ENCODE measurements at regions not wholly inside any gene's neighbourhood (a gene's known extent, or its start where the extent isn't known, plus 50 kb on each side); places are given as distances from the start of the nearest gene placed in this dataset.
"Not testable (repeated sequence)": the region's sequence is repeated elsewhere in the genome, so short reads cannot be mapped to it uniquely, and the experiment has no call there.

GRCh38 chr7:20534543-20534942 is 80.9 kb upstream of the ABCB5 start:
- DNase-seq (ENCODE audit: low read depth) = no peak
- TF ChIP-seq CTCF (IDR thresholded peaks at IDR 0.05; ENCODE audit: insufficient read depth, low read depth, low read length, missing control alignments) = no peak
- H3K4me3 ChIP-seq (ENCODE audit: low read length) = no peak overlapping the region

- no peak overlapping the region for H3K4me3 ChIP-seq (ENCODE audit: low read length)
- no peak for TF ChIP-seq CTCF (IDR thresholded peaks at IDR 0.05; ENCODE audit: insufficient read depth, low read depth, low read length, missing control alignments)
- no peak for DNase-seq (ENCODE audit: low read depth)
Measured at GRCh38 chr7:20535541-20535940, 79.9 kb upstream of the ABCB5 start.

- peak; percentile 28 for TF ChIP-seq CTCF (IDR thresholded peaks at IDR 0.05; ENCODE audit: insufficient read depth, low read depth, low read length, missing control alignments)
- no peak overlapping the region for H3K4me3 ChIP-seq (ENCODE audit: low read length)
- peak; percentile 26 for DNase-seq (ENCODE audit: low read depth)
Measured at GRCh38 chr7:20539201-20539600, 76.3 kb upstream of the ABCB5 start.

- no peak overlapping the region for H3K4me3 ChIP-seq (ENCODE audit: low read length)
- DNase-seq (ENCODE audit: low read depth) = peak; percentile 93
- no peak for TF ChIP-seq CTCF (IDR thresholded peaks at IDR 0.05; ENCODE audit: insufficient read depth, low read depth, low read length, missing control alignments)
Measured at GRCh38 chr7:20541608-20542349, 73.7 kb upstream of the ABCB5 start.

- no peak for TF ChIP-seq CTCF (IDR thresholded peaks at IDR 0.05; ENCODE audit: insufficient read depth, low read depth, low read length, missing control alignments)
- DNase-seq (ENCODE audit: low read depth) = peak; percentile 86
Measured at GRCh38 chr7:20542594-20542993, 72.9 kb upstream of the ABCB5 start.

GRCh38 chr7:20543500-20543899 is 72.0 kb upstream of the ABCB5 start:
- TF ChIP-seq CTCF (IDR thresholded peaks at IDR 0.05; ENCODE audit: insufficient read depth, low read depth, low read length, missing control alignments) = no peak
- no peak for DNase-seq (ENCODE audit: low read depth)

More at GRCh38 chr7:20542594-20542993, 72.9 kb upstream of the ABCB5 start:
- H3K4me3 ChIP-seq (ENCODE audit: low read length) = no peak overlapping the region

GRCh38 chr7:20545016-20545415 is 70.5 kb upstream of the ABCB5 start:
- no peak for TF ChIP-seq CTCF (IDR thresholded peaks at IDR 0.05; ENCODE audit: insufficient read depth, low read depth, low read length, missing control alignments)
- DNase-seq (ENCODE audit: low read depth) = no peak
- H3K4me3 ChIP-seq (ENCODE audit: low read length) = no peak overlapping the region

More at GRCh38 chr7:20543500-20543899, 72.0 kb upstream of the ABCB5 start:
- no peak overlapping the region for H3K4me3 ChIP-seq (ENCODE audit: low read length)

- not testable (repeated sequence) for H3K4me3 ChIP-seq (ENCODE audit: low read length); DNase-seq (ENCODE audit: low read depth)
Measured at GRCh38 chr7:20546958-20547357, 68.5 kb upstream of the ABCB5 start.

All from epithelial cell of esophagus (primary cell).